GM12891 (cell line): ENCODE measurements at regions not wholly inside any gene's neighbourhood (a gene's known extent, or its start where the extent isn't known, plus 50 kb on each side); places are given as distances from the start of the nearest gene placed in this dataset.

Experiments
- PAX5 ChIP-seq: IDR thresholded peaks from 2 replicates; pipeline ENCODE4 v1.6.1; 2011; ENCODE audit warnings: low read length, moderate library complexity, mild to moderate bottlenecking; ENCODE audit not compliant: insufficient read depth, severe bottlenecking
- POLR2A ChIP-seq: IDR thresholded peaks from 2 replicates; pipeline ENCODE4 v1.6.1; 2011; ENCODE audit warnings: low read depth, low read length, control low read depth
- POLR2AphosphoS5 ChIP-seq: IDR thresholded peaks from 2 replicates; pipeline ENCODE4 v1.6.1; 2011; ENCODE audit warnings: low read depth, low read length, control low read depth

- TF ChIP-seq POLR2A (no peak), POLR2AphosphoS5 (no peak), PAX5 (no peak)
These were observed 827.2 kb downstream of the FLRT2 start for GRCh38 chr14:86357119-86357518.
